Vagina (tissue), 2 donors: ENCODE measurements at regions not wholly inside any gene's neighbourhood (a gene's known extent, or its start where the extent isn't known, plus 50 kb on each side); places are given as distances from the start of the nearest gene placed in this dataset.

Experiments used
- POLR2A ChIP-seq, 2 donors: fragments of 450-650 bp; IDR thresholded peaks; one replicate each; pipeline ENCODE4 v1.6.1; 2017; ENCODE audit warnings: antibody characterized with exemption in 2 of 2, mild to moderate bottlenecking in 2 of 2, moderate library complexity in 2 of 2
- POLR2AphosphoS5 ChIP-seq, 2 donors: sonication (generic); formaldehyde crosslinking; IDR thresholded peaks; one replicate each; pipeline ENCODE4 v1.9.0; 2017; ENCODE audit warnings: antibody characterized with exemption in 2 of 2, mild to moderate bottlenecking in 2 of 2, low read depth in 1 of 2; ENCODE audit not compliant: insufficient read depth in 1 of 2
- TF ChIP-seq, protein P1 (sequence below), 3 experiments: fragments of 450-650 bp in 2 of 3; fragments of 200-600 bp in 1 of 3; sonication (generic) in 1 of 3; IDR thresholded peaks; one replicate each; pipeline ENCODE4 v1.5.1; 2017 to 2019; ENCODE audit warnings: antibody characterized with exemption in 3 of 3, mild to moderate bottlenecking in 2 of 3, moderate library complexity in 2 of 3

DNA sequence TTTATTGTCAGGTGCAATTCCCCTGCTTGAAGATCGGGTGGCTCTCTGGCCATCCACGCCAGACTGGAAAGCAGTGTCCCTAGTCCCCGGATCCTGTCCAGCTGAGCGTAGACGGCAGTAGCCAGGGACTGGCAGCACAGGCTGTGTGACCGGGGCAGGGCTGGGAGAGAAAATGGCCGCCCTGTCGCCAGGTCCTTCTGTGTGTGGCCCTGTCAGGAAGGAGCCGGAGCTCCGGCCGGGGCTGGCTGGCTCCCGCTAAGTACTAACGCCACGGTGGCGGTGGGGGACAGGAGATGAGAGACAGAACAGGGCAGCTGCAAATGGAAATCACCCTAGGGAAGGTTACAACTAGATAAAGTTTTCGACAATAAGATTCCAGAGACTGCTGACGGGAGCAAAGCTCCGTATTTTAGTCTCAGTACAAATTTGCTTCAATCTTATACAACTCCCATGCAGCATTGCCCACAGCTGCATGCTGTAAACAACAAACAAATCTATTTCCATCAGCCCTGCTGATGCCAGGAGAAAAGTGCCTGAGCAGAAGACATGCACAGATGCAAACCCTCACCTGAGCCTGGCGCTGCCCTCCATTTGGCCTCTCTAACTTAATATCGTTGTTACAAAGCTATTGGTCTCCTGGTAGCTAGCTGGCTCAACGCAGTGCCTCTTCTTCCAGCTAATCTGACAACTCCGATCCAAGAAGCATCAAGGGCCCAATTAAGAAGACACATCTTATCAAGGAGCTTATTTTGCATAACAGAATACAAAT lies 253.0 kb downstream of the TSHZ3 start:
- TF ChIP-seq POLR2A (IDR thresholded peaks at IDR 0.05) = no peak
- TF ChIP-seq, protein P1, sequence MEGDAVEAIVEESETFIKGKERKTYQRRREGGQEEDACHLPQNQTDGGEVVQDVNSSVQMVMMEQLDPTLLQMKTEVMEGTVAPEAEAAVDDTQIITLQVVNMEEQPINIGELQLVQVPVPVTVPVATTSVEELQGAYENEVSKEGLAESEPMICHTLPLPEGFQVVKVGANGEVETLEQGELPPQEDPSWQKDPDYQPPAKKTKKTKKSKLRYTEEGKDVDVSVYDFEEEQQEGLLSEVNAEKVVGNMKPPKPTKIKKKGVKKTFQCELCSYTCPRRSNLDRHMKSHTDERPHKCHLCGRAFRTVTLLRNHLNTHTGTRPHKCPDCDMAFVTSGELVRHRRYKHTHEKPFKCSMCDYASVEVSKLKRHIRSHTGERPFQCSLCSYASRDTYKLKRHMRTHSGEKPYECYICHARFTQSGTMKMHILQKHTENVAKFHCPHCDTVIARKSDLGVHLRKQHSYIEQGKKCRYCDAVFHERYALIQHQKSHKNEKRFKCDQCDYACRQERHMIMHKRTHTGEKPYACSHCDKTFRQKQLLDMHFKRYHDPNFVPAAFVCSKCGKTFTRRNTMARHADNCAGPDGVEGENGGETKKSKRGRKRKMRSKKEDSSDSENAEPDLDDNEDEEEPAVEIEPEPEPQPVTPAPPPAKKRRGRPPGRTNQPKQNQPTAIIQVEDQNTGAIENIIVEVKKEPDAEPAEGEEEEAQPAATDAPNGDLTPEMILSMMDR (IDR thresholded peaks at IDR 0.05) = no peak
- no peak for TF ChIP-seq POLR2AphosphoS5 (IDR thresholded peaks at IDR 0.05; ENCODE audit: insufficient read depth in 1 of 2, low read depth in 1 of 2)
